RWPE2 (cell line): ENCODE measurements at regions not wholly inside any gene's neighbourhood (a gene's known extent, or its start where the extent isn't known, plus 50 kb on each side); places are given as distances from the start of the nearest gene placed in this dataset.

ENCODE experiments used
- ATAC-seq: fragments of 200-7000 bp; cut with Tn5 transposase; 3 replicates; pipeline ENCODE4 v1.9.1; 2021; ENCODE audit warnings: low read depth
- DNase-seq: peaks from one replicate; pipeline ENCODE4 v3.0.0-alpha.2; 2020; ENCODE audit warnings: low spot score
- H3K27ac ChIP-seq: fragments of 450-650 bp; 2 replicates; pipeline ENCODE4 v1.5.1; 2017; ENCODE audit warnings: mild to moderate bottlenecking; ENCODE audit not compliant: poor library complexity, severe bottlenecking
- H3K27me3 ChIP-seq: fragments of 250-450 bp; sonication (Bioruptor Pico); 2 replicates; pipeline ENCODE4 v1.5.1; 2021; ENCODE audit warnings: mild to moderate bottlenecking, moderate library complexity; ENCODE audit not compliant: insufficient read depth, poor library complexity, severe bottlenecking
- H3K36me3 ChIP-seq: fragments of 250-450 bp; sonication (Bioruptor Pico); 2 replicates; pipeline ENCODE4 v1.5.1; 2020; ENCODE audit warnings: low read depth, mild to moderate bottlenecking, moderate library complexity
- H3K4me1 ChIP-seq: fragments of 250-450 bp; sonication (Bioruptor Pico); 2 replicates; pipeline ENCODE4 v1.5.1; 2021; ENCODE audit warnings: mild to moderate bottlenecking, moderate library complexity; ENCODE audit not compliant: insufficient read depth, poor library complexity, severe bottlenecking
- H3K4me3 ChIP-seq: fragments of 250-450 bp; sonication (Bioruptor Pico); 2 replicates; pipeline ENCODE4 v1.5.1; 2021; ENCODE audit warnings: mild to moderate bottlenecking, moderate library complexity; ENCODE audit not compliant: severe bottlenecking
- H3K9me3 ChIP-seq: fragments of 250-450 bp; sonication (Bioruptor Pico); 2 replicates; pipeline ENCODE4 v1.5.1; 2021; ENCODE audit warnings: mild to moderate bottlenecking, moderate library complexity; ENCODE audit not compliant: severe bottlenecking
- CTCF ChIP-seq: fragments of 450-650 bp; IDR thresholded peaks from one replicate; pipeline ENCODE4 v1.5.1; 2017; ENCODE audit warnings: mild to moderate bottlenecking, moderate library complexity; ENCODE audit not compliant: poor library complexity, severe bottlenecking

DNA sequence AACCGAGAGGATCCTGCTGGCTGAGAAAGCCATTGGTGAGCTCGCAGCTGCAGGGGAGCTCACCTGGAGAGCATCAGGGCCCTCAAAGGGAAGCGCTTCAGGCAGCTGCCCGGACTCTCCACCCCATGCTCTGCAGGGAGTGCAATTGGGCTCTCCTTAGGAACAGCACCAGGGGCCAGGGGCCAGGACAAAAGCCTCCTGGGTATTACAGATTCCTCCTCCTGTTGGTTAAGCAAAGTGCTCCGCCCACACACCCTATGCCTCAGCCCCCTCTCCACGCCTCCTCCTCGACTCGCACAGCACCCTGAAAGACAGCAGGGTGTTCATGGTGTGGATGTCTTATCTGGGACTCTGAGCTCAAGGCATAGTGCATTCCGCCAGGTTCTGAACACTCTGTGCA, 139.9 kb downstream of the SHANK2 start:
- TF ChIP-seq CTCF, result no peak
- Histone ChIP-seq H3K27me3 (no peaks in the 10 kb centered on the region), H3K4me3 (no peak overlapping the region), H3K36me3 (no peaks in the 10 kb centered on the region), H3K4me1 (no peaks in the 10 kb centered on the region), H3K9me3 (no peaks in the 10 kb centered on the region), H3K27ac (no peak overlapping the region)
- ATAC-seq (no peak), DNase-seq (no peak)

GRCh38 chr11:71109586-71109985, 142.8 kb downstream of the SHANK2 start:
- TF ChIP-seq CTCF, result no peak
- DNase-seq, result no peak
- Histone ChIP-seq H3K4me1 (no peaks in the 10 kb centered on the region), H3K36me3 (no peaks in the 10 kb centered on the region), H3K9me3 (no peaks in the 10 kb centered on the region), H3K27ac (no peak overlapping the region), H3K27me3 (no peaks in the 10 kb centered on the region), H3K4me3 (no peak overlapping the region)
- no peak for ATAC-seq

DNA sequence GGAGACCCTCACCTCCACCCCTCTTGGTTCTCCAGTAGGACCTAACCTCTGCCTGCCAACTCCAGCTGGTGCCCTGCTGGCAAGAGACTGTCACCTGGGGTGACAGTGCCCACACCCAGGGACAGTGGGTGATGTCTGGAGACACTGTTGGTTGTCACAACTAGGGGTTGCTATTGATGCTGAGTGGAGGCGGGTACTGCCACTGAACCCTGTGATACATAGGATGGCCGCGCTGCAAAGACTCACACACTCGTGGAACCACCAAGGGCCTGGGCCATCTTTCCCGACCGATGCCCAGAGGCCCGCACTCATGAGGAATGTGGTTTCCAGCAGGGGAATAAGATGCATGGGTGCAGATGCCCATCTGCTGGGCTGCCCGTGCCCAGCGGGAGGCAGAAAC, 143.2 kb downstream of the SHANK2 start:
- H3K27me3 ChIP-seq, result no peaks in the 10 kb centered on the region
- ATAC-seq, result no peak
- no peak for TF ChIP-seq CTCF
- no peak overlapping the region for H3K27ac ChIP-seq
- no peak overlapping the region for H3K4me3 ChIP-seq
- no peaks in the 10 kb centered on the region for H3K4me1 ChIP-seq
- no peaks in the 10 kb centered on the region for H3K9me3 ChIP-seq
- H3K36me3 ChIP-seq, result no peaks in the 10 kb centered on the region
- no peak for DNase-seq

DNA sequence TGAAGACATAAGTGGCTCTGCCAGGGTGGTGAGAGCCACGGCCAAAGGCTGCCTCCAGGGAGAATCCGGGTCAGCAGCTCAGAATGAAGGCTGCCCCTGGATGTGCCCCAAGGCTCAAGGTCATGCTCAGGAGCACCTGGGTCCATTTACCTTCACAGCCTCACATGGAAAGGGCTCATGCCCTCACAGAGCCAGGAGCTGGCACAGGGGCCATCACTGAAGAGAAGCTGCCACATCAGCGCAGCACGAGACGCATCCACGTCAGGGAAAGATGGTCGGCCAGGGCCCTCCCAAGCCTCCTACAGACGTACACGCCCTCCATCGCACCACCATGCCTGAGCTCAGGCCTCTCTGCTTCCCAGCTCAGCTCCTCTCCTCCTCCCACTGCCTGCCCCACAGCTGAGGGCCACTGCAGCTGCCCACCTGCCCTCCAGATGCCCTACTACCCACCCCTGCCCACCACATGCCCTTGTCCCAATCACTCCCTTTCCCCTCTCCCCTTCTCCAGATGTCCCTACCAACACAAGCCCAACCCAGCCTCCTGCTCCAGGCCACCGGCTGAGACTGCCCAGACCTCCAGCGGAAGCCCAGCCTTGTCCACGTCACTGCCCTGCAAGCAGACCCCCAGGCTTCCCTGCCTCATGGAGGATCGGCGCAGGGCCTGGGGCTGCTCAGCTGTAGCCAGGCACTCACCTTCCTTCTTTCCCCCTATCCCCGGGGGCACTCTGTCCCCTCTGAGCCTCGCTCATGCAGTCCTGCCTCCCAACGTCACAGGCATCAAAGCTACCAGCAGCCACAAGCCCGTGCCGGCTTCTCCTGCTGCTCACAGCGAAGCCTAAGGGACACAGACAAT, 144.1 kb downstream of the SHANK2 start:
- Histone ChIP-seq H3K4me1 (no peaks in the 10 kb centered on the region), H3K4me3 (no peak overlapping the region), H3K9me3 (no peaks in the 10 kb centered on the region), H3K36me3 (no peaks in the 10 kb centered on the region), H3K27ac (no peak overlapping the region), H3K27me3 (no peaks in the 10 kb centered on the region)
- ATAC-seq, result no peak
- no peak for TF ChIP-seq CTCF
- DNase-seq, result no peak

- DNase-seq (no peak), ATAC-seq (no peak)
- Histone ChIP-seq H3K27ac (no peak overlapping the region), H3K4me3 (no peak overlapping the region), H3K4me1 (no peaks in the 10 kb centered on the region), H3K36me3 (no peaks in the 10 kb centered on the region), H3K9me3 (no peaks in the 10 kb centered on the region), H3K27me3 (no peaks in the 10 kb centered on the region)
- TF ChIP-seq CTCF, result no peak
These were observed 145.7 kb downstream of the SHANK2 start for GRCh38 chr11:71106671-71107070.
